ENCODE measurements at regions not wholly inside any gene's neighbourhood (a gene's known extent, or its start where the extent isn't known, plus 50 kb on each side); places are given as distances from the start of the nearest gene placed in this dataset.

DNA sequence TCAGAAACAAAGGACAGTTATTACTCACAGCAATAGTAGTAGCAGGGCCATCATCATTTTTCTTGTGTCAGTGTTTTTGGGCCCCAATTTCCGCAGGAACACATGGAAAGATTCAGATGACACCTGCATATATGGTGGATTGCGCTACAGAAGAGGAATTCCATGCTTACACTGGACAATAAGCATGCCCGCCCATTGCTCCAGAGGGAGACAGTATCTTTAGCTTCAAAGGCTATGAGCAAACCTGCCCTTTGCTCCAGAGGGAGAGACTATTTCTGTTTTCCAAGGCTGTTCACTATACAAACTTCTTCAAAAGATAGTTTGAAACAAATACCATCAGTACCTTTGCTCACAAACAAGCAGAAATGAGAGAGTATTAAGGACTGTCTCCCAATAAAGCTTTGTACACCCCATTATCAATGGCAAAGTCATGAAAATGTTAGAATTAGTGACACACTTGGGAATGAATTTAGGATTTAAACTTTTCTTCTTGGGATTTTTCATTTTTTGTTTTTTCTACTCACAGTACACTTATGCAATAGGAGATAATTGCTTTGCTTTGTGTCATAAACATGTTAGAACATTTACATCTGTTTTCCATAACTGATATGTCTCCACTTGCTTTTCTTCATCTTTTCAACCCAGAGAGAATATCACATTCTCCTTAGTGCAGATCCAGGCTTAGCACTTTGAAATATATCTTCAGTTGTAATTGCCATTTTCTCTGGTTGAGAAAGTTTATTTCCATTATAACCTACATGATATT lies 564.5 kb upstream of the ZNF717 start:
- H4K20me1 ChIP-seq (replicated peaks in 1 of 2; ENCODE audit: control insufficient read depth in 1 of 2, insufficient read depth in 2 of 2, low read length in 2 of 2): no peaks in the 10 kb centered on the region
- no peaks in the 10 kb centered on the region for H3K9me3 ChIP-seq (ENCODE audit: insufficient read depth in 2 of 2, low read depth in 1 of 2, low read length in 1 of 2)
- no peaks in the 10 kb centered on the region for H3K79me1 ChIP-seq (ENCODE audit: low read depth, low read length)
- no peak overlapping the region for H2BK12ac ChIP-seq (ENCODE audit: low read depth, low read length)
- no peak overlapping the region for H2BK120ac ChIP-seq (replicated peaks; ENCODE audit: low read depth, low read length)
- H3K18ac ChIP-seq (ENCODE audit: extremely low read depth, low read length): no peak overlapping the region
- H2BK5ac ChIP-seq (ENCODE audit: low read depth, low read length): no peak overlapping the region
- H2AFZ ChIP-seq (ENCODE audit: low read length): no peak overlapping the region
- peaks cover 0 to 11% (median 4%) of the 10 kb centered on the region in 4 experiments; a peak in 3 of 7 replicates for H3K4me1 ChIP-seq (replicated peaks in 1 of 4; ENCODE audit: control insufficient read depth in 3 of 4, insufficient read depth in 4 of 4, low read length in 3 of 4)
- H3K27me3 ChIP-seq (replicated peaks in 1 of 4; ENCODE audit: control insufficient read depth in 3 of 4, extremely low read depth in 1 of 4, insufficient read depth in 3 of 4, low read length in 3 of 4): no peaks in the 10 kb centered on the region
- H3K23me2 ChIP-seq (ENCODE audit: low read depth, low read length): no peaks in the 10 kb centered on the region
- CTCF ChIA-PET (ENCODE audit: partially characterized antibody): interaction anchor here (0.7 to 1.4 kb wide), 2 partner anchors 14 to 223 kb away, joined by 3 read pairs; no protein-coding TSS in a partner anchor
- H3K56ac ChIP-seq (replicated peaks; ENCODE audit: insufficient read length, low read depth, low read length): no peak overlapping the region
- no peak for FAIRE-seq
- H3K14ac ChIP-seq (ENCODE audit: insufficient read length): no peak overlapping the region
- H4K91ac ChIP-seq (replicated peaks; ENCODE audit: insufficient read length, low read length): no peak overlapping the region
- no peak for DNase-seq (ENCODE audit: low read depth in 1 of 2, low spot score in 2 of 2)
- no peak overlapping the region for H2BK20ac ChIP-seq (ENCODE audit: low read length)
- no peaks in the 10 kb centered on the region for H3K79me2 ChIP-seq (ENCODE audit: control insufficient read depth in 1 of 2, insufficient read depth in 2 of 2, low read length in 2 of 2)
- no peak overlapping the region for H3K27ac ChIP-seq (ENCODE audit: low read depth, low read length)
- 89% methylated on average over 3 of the region's 3 CpGs; no CpG with 5 or more reads in 1 of the 2 experiments for WGBS, 2 experiments (ENCODE audit: extremely low coverage in 1 of 2, insufficient coverage in 1 of 2, insufficient read length in 1 of 2, insufficient replicate concordance in 2 of 2, low coverage in 1 of 2, low lambda C conversion rate in 2 of 2, missing lambda C conversion rate in 1 of 2)
- POLR2A ChIA-PET (ENCODE audit: partially characterized antibody): no interaction called here
- no peak overlapping the region for H3K4me2 ChIP-seq (ENCODE audit: insufficient read depth in 1 of 2, low read depth in 2 of 2, low read length in 2 of 2)
- H2AK5ac ChIP-seq (ENCODE audit: low read depth, low read length): no peak overlapping the region
- H4K8ac ChIP-seq (ENCODE audit: extremely low read depth, insufficient read depth, low read length): no peak overlapping the region
- H3K4me3 ChIP-seq (ENCODE audit: extremely low read depth in 1 of 4, insufficient read depth in 2 of 4, low read depth in 3 of 4, low read length in 4 of 4): no peak overlapping the region
- no peak overlapping the region for H2BK15ac ChIP-seq (ENCODE audit: low read length)
- no peaks in the 10 kb centered on the region for H3K36me3 ChIP-seq (ENCODE audit: control insufficient read depth in 2 of 4, insufficient read depth in 4 of 4, low read length in 3 of 4)
- H4K5ac ChIP-seq (ENCODE audit: insufficient read length, low read depth, low read length): no peak overlapping the region
- H3K23ac ChIP-seq (ENCODE audit: insufficient read length): no peak overlapping the region
- no peak overlapping the region for H3K9ac ChIP-seq (replicated peaks in 1 of 4; ENCODE audit: extremely low read depth in 1 of 4, low read depth in 3 of 4, low read length in 3 of 4)
- H3K4ac ChIP-seq (replicated peaks; ENCODE audit: insufficient read length, low read depth, low read length): no peak overlapping the region
- TF ChIP-seq ASH2L (IDR thresholded peaks at IDR 0.05; ENCODE audit: low read length) (no peak), TAF1 (IDR thresholded peaks at IDR 0.05; ENCODE audit: low read depth, low read length) (no peak), HDAC6 (IDR thresholded peaks at IDR 0.05; ENCODE audit: low read depth, low read length) (no peak), NANOG (IDR thresholded peaks at IDR 0.05; ENCODE audit: insufficient read depth, low read depth, low read length, poor library complexity, severe bottlenecking) (no peak), PHF8 (conservative IDR thresholded peaks at IDR 0.05; ENCODE audit: low read depth, low read length) (no peak), TAF7 (optimal IDR thresholded peaks at IDR 0.05; ENCODE audit: borderline replicate concordance, low read depth, low read length) (no peak), RBBP5 (IDR thresholded peaks at IDR 0.05; ENCODE audit: borderline replicate concordance, low read depth, low read length) (no peak), CBX8 (IDR thresholded peaks at IDR 0.05; ENCODE audit: borderline replicate concordance, low read depth, low read length) (no peak), SP2 (IDR thresholded peaks at IDR 0.05; ENCODE audit: low read length) (no peak), KDM5A (IDR thresholded peaks at IDR 0.05; ENCODE audit: low read length) (no peak), RFX5 (IDR thresholded peaks at IDR 0.05; ENCODE audit: borderline replicate concordance, low read depth, low read length) (no peak), RXRA (IDR thresholded peaks at IDR 0.05; ENCODE audit: insufficient read depth, low read depth, low read length) (no peak), EP300 (IDR thresholded peaks at IDR 0.05; ENCODE audit: borderline replicate concordance in 1 of 2, low read depth in 2 of 2, low read length in 2 of 2) (no peak)

Data from H1 (cell line).